ENCODE measurements at regions not wholly inside any gene's neighbourhood (a gene's known extent, or its start where the extent isn't known, plus 50 kb on each side); places are given as distances from the start of the nearest gene placed in this dataset.

- Histone ChIP-seq H3K9me3 (ENCODE audit: control insufficient read depth, low read depth, low read length) (peaks cover 14% of the 10 kb centered on the region), H3K27me3 (ENCODE audit: control insufficient read depth, extremely low read depth, insufficient read depth, low read length) (no peaks in the 10 kb centered on the region), H3K4me3 (ENCODE audit: control insufficient read depth in 2 of 3, extremely low read depth in 1 of 3, insufficient read depth in 2 of 3, low read depth in 1 of 3, low read length in 3 of 3) (no peak overlapping the region), H3K27ac (ENCODE audit: control insufficient read depth, insufficient read depth, low read length) (no peak overlapping the region), H4K20me1 (ENCODE audit: control insufficient read depth, extremely low read depth, insufficient read depth, low read length) (no peaks in the 10 kb centered on the region), H3K79me2 (ENCODE audit: control insufficient read depth, insufficient read depth, low read length) (no peaks in the 10 kb centered on the region), H3K36me3 (ENCODE audit: control insufficient read depth in 2 of 2, extremely low read depth in 1 of 2, insufficient read depth in 2 of 2, low read length in 2 of 2) (no peaks in the 10 kb centered on the region), H3K4me2 (ENCODE audit: control insufficient read depth, extremely low read depth, insufficient read depth, low read depth, low read length) (no peak overlapping the region), H3K9me1 (ENCODE audit: control insufficient read depth, extremely low read depth, insufficient read depth, low read length) (no peaks in the 10 kb centered on the region), H3K4me1 (ENCODE audit: control insufficient read depth, extremely low read depth, insufficient read depth, low read length) (no peaks in the 10 kb centered on the region), H2AFZ (ENCODE audit: control insufficient read depth, low read length) (no peak overlapping the region), H3K9ac (ENCODE audit: control insufficient read depth, extremely low read depth, insufficient read depth, low read length) (no peak overlapping the region)
- dilution Hi-C loops (cut with MboI; ENCODE audit: extremely low pct_ligation_motif_present, low sequenced_read_pairs): no loop called here
- FAIRE-seq (no peak), DNase-seq (ENCODE audit: low read depth, low spot score) (no peak)
- TF ChIP-seq EZH2 (IDR thresholded peaks at IDR 0.05; ENCODE audit: low read length): no peak
Observed at GRCh38 chr10:131024259-131025131, 287.0 kb downstream of the TCERG1L start.

GRCh38 chr10:131025333-131025732 lies 286.2 kb downstream of the TCERG1L start:
- Histone ChIP-seq H3K27me3 (ENCODE audit: control insufficient read depth, extremely low read depth, insufficient read depth, low read length) (no peaks in the 10 kb centered on the region), H3K4me3 (ENCODE audit: control insufficient read depth in 2 of 3, extremely low read depth in 1 of 3, insufficient read depth in 2 of 3, low read depth in 1 of 3, low read length in 3 of 3) (no peak overlapping the region), H3K4me1 (ENCODE audit: control insufficient read depth, extremely low read depth, insufficient read depth, low read length) (no peaks in the 10 kb centered on the region), H3K4me2 (ENCODE audit: control insufficient read depth, extremely low read depth, insufficient read depth, low read depth, low read length) (no peak overlapping the region), H3K36me3 (ENCODE audit: control insufficient read depth in 2 of 2, extremely low read depth in 1 of 2, insufficient read depth in 2 of 2, low read length in 2 of 2) (no peaks in the 10 kb centered on the region), H3K79me2 (ENCODE audit: control insufficient read depth, insufficient read depth, low read length) (no peaks in the 10 kb centered on the region), H3K9me3 (ENCODE audit: control insufficient read depth, low read depth, low read length) (peaks cover 11% of the 10 kb centered on the region), H3K9ac (ENCODE audit: control insufficient read depth, extremely low read depth, insufficient read depth, low read length) (no peak overlapping the region), H4K20me1 (ENCODE audit: control insufficient read depth, extremely low read depth, insufficient read depth, low read length) (no peaks in the 10 kb centered on the region), H3K9me1 (ENCODE audit: control insufficient read depth, extremely low read depth, insufficient read depth, low read length) (no peaks in the 10 kb centered on the region), H2AFZ (ENCODE audit: control insufficient read depth, low read length) (no peak overlapping the region), H3K27ac (ENCODE audit: control insufficient read depth, insufficient read depth, low read length) (no peak overlapping the region)
- dilution Hi-C loops (cut with MboI; ENCODE audit: extremely low pct_ligation_motif_present, low sequenced_read_pairs): no loop called here
- TF ChIP-seq CTCF (optimal IDR thresholded peaks at IDR 0.05 in 1 of 3, IDR thresholded peaks at IDR 0.05 in 1 of 3, conservative IDR thresholded peaks at IDR 0.05 in 1 of 3; ENCODE audit: extremely low read depth in 1 of 3, insufficient read depth in 2 of 3, low read length in 3 of 3): no peak
- no peak for TF ChIP-seq EZH2 (IDR thresholded peaks at IDR 0.05; ENCODE audit: low read length)
- DNase-seq (ENCODE audit: low read depth, low spot score) (no peak), FAIRE-seq (no peak)
